ENCODE measurements at regions not wholly inside any gene's neighbourhood (a gene's known extent, or its start where the extent isn't known, plus 50 kb on each side); places are given as distances from the start of the nearest gene placed in this dataset.

DNA sequence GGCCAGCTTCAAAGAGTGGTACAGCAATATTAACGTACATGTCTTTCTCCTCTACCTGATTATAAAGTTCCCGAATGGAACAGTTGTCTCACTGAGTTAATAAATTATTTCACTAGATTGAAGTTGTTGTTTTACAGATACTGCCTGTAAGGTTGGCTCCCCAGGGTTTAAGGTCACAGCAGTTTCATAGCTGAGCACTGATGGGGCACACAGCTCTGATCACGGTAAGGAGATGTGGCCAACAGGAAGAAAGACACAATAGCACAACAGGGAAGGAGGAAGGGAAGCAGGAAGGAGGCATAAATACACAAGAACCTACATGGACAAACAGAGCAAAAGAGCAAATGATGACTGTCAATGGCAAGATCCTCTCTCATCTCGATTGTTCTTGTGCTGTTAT, 215.6 kb downstream of the WNT5A start:
- no peak overlapping the region for H3K4me3 ChIP-seq
- H3K9me3 ChIP-seq = no peaks in the 10 kb centered on the region
- no peaks in the 10 kb centered on the region for H3K36me3 ChIP-seq
- TF ChIP-seq, protein P1, sequence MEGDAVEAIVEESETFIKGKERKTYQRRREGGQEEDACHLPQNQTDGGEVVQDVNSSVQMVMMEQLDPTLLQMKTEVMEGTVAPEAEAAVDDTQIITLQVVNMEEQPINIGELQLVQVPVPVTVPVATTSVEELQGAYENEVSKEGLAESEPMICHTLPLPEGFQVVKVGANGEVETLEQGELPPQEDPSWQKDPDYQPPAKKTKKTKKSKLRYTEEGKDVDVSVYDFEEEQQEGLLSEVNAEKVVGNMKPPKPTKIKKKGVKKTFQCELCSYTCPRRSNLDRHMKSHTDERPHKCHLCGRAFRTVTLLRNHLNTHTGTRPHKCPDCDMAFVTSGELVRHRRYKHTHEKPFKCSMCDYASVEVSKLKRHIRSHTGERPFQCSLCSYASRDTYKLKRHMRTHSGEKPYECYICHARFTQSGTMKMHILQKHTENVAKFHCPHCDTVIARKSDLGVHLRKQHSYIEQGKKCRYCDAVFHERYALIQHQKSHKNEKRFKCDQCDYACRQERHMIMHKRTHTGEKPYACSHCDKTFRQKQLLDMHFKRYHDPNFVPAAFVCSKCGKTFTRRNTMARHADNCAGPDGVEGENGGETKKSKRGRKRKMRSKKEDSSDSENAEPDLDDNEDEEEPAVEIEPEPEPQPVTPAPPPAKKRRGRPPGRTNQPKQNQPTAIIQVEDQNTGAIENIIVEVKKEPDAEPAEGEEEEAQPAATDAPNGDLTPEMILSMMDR (IDR thresholded peaks at IDR 0.05) = no peak
- H3K27me3 ChIP-seq = no peaks in the 10 kb centered on the region
- no peaks in the 10 kb centered on the region for H3K4me1 ChIP-seq
- no peak overlapping the region for H3K27ac ChIP-seq
- intact Hi-C loops (cut with DNase I; ENCODE audit: low total_unique reads) = no loop called here
- DNase-seq = no peak

DNA sequence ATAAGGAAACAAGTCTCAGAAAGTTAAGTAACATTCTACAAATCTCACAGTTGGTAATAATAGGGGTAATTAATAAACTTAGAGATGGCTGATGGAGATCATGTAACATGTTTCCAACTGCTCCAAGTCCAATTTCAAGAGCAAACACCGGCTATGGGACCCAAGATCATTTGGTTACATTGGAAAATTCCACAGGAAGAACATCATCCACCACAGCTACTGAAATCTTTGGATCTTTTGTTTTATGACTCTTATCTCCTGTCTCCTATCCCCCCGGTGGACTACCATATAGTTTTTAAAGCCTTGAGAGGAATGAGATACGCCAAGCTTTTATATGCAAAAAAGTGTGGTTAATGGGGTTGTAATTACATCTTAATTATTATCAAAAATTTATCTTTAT, 216.1 kb downstream of the WNT5A start:
- intact Hi-C loops (cut with DNase I; ENCODE audit: low total_unique reads) = no loop called here
- Histone ChIP-seq H3K27ac (no peak overlapping the region), H3K36me3 (no peaks in the 10 kb centered on the region), H3K27me3 (no peaks in the 10 kb centered on the region), H3K4me1 (no peaks in the 10 kb centered on the region), H3K9me3 (no peaks in the 10 kb centered on the region), H3K4me3 (no peak overlapping the region)
- DNase-seq = no peak
- TF ChIP-seq, protein P1 (IDR thresholded peaks at IDR 0.05) = no peak

DNA sequence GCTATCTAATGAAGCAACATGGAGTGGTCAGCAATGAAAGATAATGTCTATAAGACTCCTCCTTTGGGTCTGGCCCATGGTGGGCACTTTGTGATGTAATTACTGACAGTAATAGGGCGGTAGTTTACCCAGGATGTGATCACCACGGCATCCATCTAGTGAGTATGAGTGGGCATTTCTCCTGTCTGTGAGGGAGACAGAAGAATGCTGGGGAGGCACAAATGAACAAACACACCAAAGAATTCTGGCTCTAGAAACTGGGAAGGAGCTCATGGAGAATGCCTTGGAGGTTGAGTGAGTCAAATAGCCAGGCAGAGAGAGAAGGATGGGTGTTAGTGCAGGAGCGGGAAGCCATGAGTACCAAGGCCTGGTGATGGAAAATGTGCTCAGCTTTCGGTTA, 217.5 kb downstream of the WNT5A start:
- TF ChIP-seq, protein P1 (IDR thresholded peaks at IDR 0.05) = no peak
- DNase-seq = no peak
- H3K27me3 ChIP-seq = no peaks in the 10 kb centered on the region
- no peaks in the 10 kb centered on the region for H3K4me1 ChIP-seq
- intact Hi-C loops (cut with DNase I; ENCODE audit: low total_unique reads) = no loop called here
- H3K9me3 ChIP-seq = no peaks in the 10 kb centered on the region
- H3K27ac ChIP-seq = no peak overlapping the region
- H3K36me3 ChIP-seq = no peaks in the 10 kb centered on the region
- no peak overlapping the region for H3K4me3 ChIP-seq

DNA sequence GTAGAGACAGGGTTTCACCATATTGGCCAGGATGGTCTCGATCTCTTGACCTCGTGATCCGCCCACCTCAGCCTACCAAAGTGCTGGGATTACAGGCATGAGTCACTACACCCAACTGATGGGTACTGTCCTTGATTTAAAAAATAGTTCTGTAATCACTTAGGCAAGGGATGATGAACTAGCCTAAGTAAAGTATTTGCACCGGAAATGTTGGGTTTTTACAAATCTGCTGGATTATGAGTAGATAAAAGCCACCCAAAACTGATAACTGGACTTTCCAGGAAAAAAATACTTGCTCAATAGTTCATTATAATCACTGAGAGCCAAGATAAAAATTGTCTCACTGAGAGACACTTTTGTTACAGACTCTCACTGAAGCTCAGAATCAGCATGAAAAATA, 218.0 kb downstream of the WNT5A start:
- DNase-seq = no peak
- Histone ChIP-seq H3K9me3 (no peaks in the 10 kb centered on the region), H3K4me3 (no peak overlapping the region), H3K4me1 (no peaks in the 10 kb centered on the region), H3K27me3 (no peaks in the 10 kb centered on the region), H3K27ac (no peak overlapping the region), H3K36me3 (no peaks in the 10 kb centered on the region)
- intact Hi-C loops (cut with DNase I; ENCODE audit: low total_unique reads) = no loop called here
- TF ChIP-seq, protein P1 (IDR thresholded peaks at IDR 0.05) = no peak

DNA sequence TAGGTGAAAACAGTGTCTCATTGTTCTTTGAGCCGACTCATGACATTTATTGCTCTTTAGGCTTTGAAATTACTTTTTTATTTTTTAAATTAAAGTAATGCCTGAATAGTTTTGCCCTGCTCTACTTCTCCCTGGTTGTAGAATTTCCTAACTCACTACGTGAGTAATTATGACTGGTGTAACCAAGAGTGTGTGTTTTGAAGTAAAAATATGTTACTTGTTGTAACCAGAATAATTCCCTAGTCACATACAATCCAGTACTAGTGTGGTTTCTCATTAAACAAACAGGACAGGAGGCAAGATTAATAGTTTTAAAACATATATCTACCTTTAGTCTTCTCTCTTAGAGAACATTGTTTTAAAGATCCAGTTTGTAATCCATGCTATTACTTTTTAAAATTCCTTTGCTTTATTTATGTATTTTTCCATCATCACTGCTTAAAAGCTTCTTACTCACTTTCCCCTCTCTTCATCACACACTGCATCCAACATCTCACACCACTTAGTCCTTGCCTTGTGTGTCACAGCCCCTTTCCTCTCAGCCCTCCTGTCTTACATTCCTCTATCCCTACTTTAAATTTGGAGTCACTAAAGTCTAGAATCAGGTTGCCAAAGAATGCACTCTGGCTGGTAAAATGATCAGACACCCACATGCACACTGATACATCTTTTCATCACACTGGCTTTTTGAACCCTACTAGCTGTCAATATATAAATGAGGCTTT, 219.7 kb downstream of the WNT5A start:
- intact Hi-C loops (cut with DNase I; ENCODE audit: low total_unique reads) = no loop called here

More for the DNA sequence above, 219.7 kb downstream of the WNT5A start:
- no peaks in the 10 kb centered on the region for H3K27me3 ChIP-seq
- no peak overlapping the region for H3K27ac ChIP-seq
- no peaks in the 10 kb centered on the region for H3K36me3 ChIP-seq
- DNase-seq = no peak
- TF ChIP-seq, protein P1 (IDR thresholded peaks at IDR 0.05) = no peak
- no peak overlapping the region for H3K4me3 ChIP-seq
- no peaks in the 10 kb centered on the region for H3K9me3 ChIP-seq
- H3K4me1 ChIP-seq = no peaks in the 10 kb centered on the region
